HG03095 (cell line): ENCODE measurements at regions not wholly inside any gene's neighbourhood (a gene's known extent, or its start where the extent isn't known, plus 50 kb on each side); places are given as distances from the start of the nearest gene placed in this dataset.

Experiments
- ATAC-seq: cut with Tn5 transposase; IDR thresholded peaks from one replicate; pipeline ENCODE4 v1.9.1; 2021; ENCODE audit warnings: moderate library complexity; ENCODE audit not compliant: unreplicated experiment

DNA sequence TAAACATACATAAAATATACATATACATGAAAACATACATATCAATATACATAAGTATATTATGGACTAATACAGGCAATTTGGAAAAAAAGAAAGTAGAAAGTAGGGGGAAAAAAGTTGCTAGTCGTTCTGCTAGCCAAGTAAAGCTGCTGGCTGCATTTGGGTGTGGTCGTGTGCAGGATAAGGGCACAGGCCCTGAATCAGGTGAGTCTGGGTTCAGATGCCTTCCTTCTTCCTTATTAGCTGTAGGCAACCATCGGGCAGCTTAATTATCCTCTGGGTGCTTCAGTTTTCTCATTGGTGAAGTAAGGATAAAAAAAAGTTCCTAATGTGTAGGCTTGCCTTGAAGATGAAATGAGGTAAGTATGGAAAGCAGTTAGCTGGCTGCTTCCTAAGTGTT is 59.2 kb upstream of the SPRY4 start:
- ATAC-seq: no peak

- no peak for ATAC-seq
These were observed 57.4 kb upstream of the SPRY4 start for GRCh38 chr5:142382186-142382585.

DNA sequence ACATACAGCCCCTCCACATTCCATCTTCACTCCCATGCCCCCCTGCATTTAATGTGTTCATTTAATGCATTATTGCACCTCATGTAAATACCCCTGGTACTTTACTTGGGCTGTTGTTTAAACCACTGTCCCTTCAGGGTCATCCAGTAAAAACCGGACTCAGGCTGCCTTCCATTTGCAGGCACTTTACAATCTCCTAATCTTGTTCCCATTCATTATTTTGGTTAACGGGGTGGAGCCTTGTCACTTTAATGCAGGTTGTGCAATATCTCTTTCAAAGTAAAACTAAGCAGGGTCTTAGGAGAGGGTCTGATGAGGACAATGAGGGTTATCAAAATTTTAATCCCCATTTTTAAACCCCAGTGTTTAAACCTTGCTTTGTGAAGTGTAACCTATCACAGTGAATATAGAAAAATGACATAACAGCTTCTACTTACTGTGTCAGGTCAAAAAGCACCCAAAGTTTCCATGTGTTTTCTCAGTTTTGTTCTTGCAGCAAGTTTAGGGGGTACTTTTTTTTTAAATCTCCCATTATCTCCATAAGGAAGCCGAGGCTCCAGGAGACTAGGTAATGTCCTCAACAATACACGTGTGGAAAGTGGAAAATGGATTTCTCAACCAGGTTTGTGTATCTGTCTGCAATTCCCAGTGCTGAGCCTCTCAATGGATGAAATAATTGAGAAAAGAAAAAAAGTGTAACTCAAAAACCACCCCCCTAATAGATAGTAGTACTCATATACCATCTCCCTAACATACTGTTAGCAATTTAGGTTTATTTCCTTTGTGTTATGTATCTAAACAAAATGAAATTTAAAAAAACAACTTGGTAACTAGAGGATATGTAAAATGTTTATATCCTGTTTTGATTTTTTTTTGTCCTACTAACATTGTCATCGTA is 54.2 kb upstream of the SPRY4 start:
- no peak for ATAC-seq

GRCh38 chr5:142375944-142376411 is 51.2 kb upstream of the SPRY4 start:
- ATAC-seq: no peak
